HG02642 (cell line): ENCODE measurements at regions not wholly inside any gene's neighbourhood (a gene's known extent, or its start where the extent isn't known, plus 50 kb on each side); places are given as distances from the start of the nearest gene placed in this dataset.

Source experiments
- ATAC-seq: cut with Tn5 transposase; IDR thresholded peaks from one replicate; pipeline ENCODE4 v1.9.1; 2021; ENCODE audit warnings: mild to moderate bottlenecking; ENCODE audit not compliant: unreplicated experiment, poor library complexity

DNA sequence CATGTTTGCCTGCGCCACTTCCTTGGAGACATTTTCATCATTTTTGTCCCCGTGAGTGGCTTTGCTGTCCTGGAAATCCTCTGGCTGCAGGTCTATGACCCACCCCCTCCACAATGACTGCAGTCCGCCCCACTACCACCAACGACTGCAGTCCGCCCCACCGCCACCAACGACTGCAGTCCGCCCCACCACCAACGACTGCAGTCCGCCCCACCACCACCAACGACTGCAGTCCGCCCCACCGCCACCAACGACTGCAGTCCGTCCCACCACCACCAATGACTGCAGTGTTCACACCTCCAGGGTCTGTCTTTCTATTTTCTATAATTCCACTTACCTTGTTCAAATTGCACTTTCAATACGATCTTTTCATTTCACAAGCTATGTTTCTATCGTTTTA, 820.7 kb upstream of the SALL3 start:
- ATAC-seq = no peak

DNA sequence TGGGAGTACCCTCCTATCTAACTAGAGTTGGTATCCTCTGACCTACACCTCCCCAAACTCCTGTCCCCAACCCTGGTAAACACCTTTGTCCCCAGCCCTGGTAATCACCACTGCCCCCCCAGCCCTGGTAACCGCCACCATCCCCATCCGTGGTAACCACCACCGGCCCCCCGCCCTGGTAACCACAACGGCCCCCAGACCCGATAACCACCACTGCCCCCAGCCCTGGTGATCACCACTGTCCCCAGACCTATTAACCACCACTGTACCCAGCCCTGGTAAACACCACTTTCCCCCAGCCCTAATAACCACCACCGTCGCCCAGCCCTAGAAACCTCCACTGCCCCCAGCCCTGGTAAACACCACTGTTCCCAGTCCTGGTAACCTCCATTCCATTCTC, 820.2 kb upstream of the SALL3 start:
- ATAC-seq = no peak

DNA sequence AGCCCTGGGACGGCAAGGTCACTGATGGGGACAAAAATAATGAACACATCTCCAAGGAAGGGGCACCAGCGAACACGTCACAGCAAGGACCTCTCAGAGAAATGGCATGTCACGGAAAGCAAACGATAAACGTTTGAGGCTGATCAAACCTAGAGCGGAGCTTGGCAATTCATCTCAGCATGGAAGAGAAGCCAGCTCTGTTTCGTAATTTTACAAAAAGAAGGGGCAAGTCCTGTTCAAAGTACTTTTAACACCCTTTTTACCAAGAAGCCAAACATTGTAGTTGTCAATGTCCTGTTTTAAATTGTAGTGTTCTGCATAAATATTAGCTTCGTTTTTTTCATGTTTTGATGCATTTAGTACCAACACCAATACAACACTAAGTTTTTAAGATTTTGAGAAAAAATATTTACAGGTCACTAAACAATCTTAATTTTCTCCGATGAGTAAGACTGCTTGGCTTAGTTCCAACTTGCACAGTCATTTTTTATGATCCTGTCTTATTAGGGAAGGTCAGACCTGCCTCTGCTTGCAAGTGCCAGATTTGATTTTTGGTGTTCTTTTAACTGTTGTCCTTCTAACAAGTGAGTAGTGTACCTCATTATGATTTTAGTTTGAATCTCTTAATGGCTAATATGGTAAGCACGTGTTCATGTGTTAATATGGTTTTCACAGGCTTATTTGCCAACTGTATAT, 818.5 kb upstream of the SALL3 start:
- no peak for ATAC-seq

DNA sequence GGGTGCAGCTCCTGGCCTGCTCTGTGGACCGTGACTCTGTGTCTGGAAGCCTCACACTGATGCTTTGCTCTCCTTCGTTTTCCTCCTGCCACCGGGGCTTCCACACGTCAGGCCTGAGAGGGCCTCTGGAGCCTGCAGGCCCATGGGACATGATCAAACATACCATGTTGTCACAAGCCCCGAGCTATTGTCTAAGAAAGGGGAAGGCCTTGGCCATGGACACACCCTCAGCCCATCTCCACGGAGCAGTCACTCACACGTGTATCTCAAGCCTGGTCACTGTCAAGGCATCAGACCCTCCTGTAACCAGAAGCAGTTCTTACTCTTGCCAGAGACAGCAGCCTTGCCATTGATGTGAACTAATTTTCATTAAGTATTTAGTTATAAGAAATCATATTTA, 814.1 kb upstream of the SALL3 start:
- no peak for ATAC-seq

DNA sequence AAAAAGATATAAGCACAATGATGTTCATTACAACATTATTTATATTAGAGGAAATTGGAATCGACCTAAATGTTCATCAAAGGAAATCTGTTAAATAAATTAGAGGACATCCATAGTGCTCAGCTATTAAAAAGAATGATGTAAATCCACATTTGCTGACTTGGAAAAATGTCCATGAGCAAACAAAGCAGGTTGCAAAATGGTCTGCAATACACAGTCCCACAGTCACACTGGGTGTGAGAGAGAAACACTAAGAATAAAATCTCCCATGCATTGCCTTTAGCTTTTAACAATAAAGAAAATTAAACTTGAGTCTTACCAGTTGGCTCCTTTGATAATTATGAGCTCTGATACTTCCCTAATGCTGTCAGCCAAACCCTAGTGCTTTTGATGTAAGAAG, 811.1 kb upstream of the SALL3 start:
- ATAC-seq = no peak

DNA sequence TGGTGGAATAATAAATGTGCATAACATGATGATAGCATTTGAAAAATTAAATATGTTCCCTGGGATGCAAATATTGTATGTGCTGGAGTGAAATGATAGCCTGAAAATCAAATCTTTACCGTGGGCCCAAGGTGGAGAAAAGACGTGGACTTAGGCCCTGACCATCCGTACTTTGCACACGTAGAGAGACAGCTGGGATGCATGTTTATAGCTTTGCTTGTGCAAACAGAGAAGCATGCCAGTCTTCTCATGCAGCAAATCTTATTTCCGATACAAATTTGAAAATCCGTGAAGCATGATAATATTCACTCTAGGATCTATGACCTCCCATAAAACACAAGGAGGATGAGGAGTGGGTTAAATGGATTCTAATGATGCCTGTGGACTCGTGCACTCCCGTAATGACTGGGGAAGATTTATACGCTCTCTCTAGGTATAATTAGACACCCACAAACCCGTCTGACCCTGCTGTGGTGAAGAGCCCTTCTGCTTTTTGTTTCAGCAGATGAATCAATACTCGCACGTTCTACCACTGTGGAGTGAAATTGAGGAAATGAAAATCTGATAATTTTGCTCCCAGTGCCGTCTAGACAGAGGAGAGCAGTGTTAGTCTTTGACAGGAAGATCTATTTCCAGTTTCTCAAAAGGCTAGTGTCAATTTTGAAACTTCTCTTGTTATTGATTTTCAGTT, 810.3 kb upstream of the SALL3 start:
- ATAC-seq = no peak

DNA sequence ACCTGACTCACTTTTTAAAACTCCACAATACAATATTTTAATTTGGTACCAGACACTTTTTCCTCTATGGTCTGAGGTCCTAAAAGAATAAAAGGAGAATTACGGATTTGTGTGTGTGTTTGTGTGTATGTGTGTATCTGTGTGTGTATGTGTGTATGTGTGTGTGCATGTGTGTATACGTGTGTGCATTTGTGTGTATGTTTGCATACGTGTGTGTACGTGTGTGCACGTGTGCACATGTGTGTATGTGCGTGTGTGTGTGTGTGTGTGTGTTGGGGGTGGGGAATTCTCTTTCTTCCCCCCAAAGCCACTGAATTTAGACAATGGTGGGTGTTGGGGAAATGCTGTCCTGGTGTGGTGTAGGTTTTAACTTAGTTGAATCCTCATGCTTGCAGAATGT, 807.7 kb upstream of the SALL3 start:
- no peak for ATAC-seq

DNA sequence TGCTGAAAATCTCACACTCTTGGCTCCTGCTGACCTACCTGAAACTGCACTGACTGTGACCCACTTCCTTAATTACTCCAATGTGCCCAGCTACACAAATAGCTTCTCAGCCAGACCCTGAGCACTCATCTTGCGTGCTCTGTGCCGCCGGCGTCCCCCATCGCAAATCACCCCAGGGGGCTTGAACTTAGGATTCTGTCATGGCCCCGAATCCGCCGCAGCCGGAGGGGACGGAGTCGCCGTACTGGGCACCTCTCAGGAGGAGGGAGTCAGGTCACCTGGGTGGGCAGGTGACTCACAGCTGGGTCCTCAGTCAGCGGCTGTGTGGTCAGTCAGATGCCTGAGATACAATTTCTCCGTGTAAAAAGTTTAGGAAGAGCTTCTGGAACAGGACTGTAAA, 804.9 kb upstream of the SALL3 start:
- no peak for ATAC-seq

DNA sequence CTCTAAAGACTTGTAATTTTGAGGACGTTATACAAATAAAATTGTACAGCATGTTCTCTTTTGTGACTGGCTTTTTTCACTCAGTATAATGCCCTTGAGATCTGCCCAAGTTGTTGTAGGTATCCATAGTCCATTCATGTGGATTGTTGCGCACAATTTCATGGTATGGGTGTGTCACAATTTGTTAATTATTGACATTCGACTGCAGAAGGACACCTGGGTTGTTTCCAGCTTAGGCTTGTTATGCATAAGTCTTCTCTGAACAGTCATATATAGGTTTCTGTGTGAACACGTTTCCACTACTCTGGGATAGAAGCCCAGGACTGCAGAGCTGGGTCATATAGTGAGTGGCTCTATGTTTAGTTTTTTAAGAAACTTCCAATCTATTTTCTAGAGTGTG, 800.8 kb upstream of the SALL3 start:
- ATAC-seq = no peak

DNA sequence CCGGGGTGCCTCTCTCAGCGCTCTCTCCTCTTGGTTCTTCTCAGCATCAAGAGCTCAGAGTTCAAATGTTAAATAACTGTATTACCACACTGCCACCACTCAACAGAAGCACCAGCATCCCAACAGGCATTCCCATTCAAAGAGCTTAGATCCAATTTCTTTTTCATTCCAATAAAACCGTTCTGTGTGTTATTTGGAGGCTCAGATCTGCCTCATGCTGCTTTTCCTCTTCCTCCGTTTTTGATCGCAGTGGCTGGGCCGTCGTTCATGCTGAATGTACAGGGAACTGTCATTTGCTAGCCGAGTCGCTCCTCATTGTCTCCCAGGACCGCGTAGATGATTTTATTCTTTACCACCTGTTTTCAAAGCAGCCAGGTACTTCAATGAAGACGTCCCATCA, 798.9 kb upstream of the SALL3 start:
- ATAC-seq = no peak

DNA sequence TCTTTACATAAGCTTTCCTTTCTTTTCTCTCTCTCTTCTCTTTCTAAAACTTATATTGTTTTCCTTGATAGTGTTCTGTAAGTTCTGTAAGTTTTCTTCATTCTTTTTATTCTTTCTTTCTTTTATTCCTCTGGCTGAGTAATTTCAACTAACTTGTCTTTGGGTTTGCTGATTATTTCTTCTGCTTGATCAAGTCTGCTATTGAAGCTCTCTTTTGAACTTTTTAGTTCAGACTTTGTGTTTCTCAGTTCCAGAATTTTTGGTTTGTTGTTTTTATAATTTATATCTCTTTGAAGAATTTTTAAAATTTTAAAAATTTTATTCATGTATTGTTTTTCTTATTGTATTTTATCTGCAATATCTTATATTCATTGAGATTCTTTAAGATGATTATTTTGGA, 795.8 kb upstream of the SALL3 start:
- ATAC-seq = no peak

DNA sequence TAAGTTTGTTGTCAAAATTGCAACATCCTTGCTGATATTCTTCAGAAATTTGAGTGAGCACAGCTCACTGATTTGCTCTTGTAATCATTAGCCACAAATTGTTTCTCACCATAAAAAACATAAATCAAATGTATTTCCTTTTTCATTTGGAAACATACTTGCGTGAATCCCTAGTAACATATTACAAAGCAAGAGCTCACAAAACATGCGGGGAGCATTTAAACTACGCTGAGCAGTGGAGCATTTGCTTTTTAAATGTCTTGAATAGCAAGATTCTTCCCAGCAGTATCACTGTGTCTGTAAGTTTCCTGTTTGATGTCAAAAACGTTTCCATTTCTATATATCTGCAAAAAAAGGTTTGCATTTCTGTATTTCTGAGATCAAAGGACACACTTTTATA, 788.3 kb upstream of the SALL3 start:
- ATAC-seq = no peak

DNA sequence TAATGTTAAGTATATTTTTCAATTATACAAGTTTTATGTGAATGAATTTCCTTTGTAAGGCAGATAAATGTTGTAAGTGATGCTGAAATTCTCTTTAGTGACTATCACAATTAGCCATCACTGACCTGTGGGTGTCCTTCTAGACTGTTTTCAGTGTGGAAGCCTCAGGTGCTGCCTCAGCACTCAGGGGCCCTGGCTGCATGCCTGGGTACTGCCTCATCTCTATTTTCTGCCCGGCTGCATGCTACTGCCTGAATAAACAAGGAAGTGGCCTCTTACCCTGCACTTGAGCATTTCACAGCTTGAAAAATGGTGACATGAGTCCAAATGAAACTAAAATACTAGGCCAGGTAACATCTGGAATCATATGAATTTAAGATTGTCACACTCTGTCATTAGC, 787.6 kb upstream of the SALL3 start:
- ATAC-seq = no peak

DNA sequence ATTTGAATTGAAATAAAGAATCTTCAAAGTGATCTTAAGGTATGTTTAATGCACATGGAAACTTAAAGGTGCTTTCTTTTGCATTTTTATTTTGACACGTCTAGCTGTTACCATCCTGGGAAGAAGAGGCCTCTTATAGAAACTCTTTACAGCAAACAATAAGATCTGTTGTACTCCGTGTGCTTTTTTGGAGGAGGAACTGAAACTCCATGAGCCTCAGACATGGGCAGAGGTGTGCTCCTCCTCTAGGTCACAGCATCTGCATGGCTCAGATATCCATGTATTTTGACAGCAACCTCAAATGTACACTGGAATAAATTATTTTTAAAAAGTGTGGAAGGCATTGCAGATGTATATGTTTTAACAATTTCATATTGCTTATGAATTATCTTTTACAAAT, 783.3 kb upstream of the SALL3 start:
- no peak for ATAC-seq

DNA sequence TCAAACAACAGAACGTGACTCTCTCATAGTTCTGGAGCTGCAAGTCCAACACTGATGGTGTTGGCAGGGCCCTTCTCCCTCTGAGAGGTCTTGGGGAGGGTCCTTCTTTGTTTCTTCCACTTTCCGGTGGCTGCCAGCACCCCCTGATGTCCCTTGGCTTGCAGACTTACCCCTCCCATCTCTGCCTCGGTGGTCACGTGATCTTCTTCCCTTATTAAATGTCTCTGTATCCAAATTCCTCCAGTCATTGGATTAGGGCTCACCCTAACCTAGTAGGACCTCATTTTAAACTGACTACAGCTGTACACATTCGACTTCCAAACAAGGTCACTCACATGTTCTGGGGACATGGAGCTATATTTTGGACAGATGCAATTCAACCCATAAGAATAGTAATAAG, 780.6 kb upstream of the SALL3 start:
- no peak for ATAC-seq

DNA sequence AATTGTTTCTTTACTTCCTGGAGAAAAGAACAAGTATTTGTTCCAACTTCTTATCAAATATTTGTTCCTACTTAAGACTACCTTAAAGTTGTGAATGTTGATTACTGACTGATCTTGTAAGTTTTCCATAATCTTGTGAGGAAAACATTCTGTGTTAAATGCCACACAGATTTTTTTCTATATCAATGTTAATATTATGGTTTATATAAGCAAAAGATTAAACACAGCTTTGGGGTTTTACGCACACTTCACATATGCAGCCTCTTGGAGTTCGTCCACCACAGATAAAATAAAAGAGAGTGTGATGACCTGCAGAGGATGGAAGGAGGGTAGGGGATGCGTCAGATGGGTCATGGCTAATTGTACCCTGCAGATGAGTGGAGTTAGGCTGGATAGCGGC, 780.0 kb upstream of the SALL3 start:
- no peak for ATAC-seq

DNA sequence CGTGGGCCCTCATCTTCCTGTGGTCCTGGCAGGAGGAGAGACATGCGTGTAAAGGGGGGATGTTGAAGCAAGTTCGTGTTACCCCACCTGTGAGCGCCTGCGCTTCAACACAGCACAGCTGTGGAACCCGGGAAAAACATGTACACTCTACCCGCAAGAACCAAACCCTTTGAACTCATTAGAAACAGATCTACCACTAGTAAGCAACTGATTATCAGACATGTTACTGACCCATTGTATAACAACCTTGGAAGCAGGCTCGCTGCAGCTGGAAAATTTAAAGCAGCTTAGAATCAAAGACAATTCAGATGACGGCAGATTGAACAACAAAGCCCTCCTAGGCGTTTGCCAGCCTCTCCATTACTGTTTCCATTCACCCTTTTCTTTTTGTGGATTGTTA, 771.7 kb upstream of the SALL3 start:
- no peak for ATAC-seq

DNA sequence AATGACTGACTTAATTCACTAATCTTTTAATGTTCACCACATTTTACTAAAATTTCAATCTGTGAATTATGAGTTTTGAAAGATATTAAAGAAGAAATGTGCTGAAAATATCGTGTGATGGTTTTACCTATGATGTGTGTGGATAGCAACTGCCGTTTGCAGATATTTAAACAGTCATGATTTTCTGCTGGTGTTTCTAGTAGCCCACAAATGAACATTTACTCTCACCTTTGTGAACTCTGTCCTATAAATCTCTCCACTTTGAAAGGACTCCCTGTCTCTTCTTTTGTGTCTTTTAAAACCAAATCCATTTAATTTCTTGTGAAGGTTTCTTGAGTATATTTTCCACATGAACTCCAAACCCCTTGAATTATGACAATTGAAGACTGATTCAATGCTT, 771.2 kb upstream of the SALL3 start:
- ATAC-seq = no peak

DNA sequence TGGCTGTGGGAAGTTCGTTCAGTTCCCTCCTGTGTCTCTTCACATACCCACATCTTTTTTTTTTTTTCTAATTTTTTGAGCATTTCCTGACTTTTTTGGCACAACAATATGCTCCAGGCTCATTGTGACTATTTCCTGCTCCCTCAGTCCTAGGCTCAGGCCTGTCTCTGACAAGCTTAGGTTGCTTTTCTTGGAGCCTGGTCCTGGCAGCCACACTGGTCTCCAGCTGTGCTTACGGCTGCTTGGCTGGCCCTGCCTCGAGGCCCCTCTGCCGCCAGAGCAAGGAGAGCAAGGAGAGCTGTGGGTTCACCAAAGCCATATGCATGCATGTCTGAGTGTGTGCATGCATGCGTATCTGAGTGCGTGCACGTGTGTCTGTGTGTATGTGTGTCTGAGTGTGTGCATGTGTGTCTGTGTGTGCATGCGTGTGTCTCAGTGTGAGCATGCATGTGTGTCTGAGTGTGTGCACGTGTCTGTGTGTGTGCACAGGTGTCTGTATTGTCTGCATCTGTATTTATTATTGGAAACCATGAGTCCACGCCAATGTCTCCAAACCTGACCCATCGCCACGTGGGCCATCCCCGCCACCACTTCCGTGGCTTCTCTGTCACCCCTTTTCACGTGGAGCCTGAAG, 766.1 kb upstream of the SALL3 start:
- no peak for ATAC-seq

DNA sequence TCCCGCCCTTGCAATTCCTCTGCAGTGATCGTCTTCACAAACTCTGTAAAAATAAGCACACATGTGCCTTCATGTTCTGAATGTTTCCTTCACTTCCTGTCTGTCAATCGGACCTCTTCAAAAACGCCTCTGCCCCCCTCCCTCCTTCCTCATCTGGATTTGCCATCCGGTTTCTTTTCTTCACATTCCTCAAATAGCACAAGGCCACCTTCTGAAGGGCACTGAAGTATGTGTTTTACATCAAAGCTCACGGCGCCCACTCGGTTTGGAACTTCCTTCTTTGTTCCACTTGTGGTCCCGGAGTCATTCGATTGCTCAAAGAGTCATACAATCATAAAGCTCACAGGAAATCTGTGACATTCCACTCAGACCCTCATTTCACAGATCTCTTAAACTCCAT, 758.1 kb upstream of the SALL3 start:
- ATAC-seq = no peak

DNA sequence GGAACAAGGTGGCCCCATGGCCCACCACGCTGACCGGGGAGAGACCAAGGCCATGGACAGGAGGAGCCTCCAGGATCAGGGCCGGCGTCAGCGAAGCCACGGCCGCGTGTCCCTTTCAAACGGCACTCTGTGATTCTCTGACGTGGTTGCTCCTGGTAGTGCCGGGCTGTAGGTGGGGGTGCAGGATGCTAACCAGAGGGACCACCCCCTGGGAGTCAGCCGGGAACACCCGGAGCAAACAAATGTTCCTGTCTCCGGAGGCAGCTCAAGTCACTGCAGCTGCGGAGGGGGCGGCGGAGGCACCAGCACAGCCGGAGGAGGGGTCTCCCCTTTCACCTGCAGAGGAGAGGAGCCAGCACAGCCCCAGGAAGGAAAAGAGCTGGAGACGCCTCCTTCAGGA, 750.6 kb upstream of the SALL3 start:
- ATAC-seq = no peak

DNA sequence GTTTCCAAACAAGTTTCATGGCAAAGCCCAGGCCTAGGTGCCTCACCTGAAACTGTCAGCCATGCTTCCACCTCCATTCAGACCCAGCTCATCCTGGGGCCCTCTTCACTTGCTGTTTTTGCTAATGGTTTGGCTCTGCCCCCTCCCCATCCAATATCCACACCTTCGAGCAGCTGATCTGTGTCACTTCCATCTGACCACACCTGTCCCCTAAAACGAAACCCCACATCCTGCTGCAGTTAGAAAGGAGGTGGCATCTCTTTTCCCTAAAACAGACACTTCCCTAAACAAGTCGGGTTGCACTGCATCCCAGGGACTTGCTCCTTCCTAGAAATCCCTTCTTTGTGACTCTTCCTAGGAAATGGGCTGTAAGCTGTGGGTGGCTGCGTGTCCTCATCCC, 748.7 kb upstream of the SALL3 start:
- ATAC-seq = no peak
